NK-92 (cell line): ENCODE measurements at regions not wholly inside any gene's neighbourhood (a gene's known extent, or its start where the extent isn't known, plus 50 kb on each side); places are given as distances from the start of the nearest gene placed in this dataset.
"Not testable (repeated sequence)": the region's sequence is repeated elsewhere in the genome, so short reads cannot be mapped to it uniquely, and the experiment has no call there.

Experiments
- DNase-seq: peaks from one replicate; lab custom pipeline; 2025; ENCODE audit not compliant: unreplicated experiment; lab: John Stamatoyannopoulos, UW

DNA sequence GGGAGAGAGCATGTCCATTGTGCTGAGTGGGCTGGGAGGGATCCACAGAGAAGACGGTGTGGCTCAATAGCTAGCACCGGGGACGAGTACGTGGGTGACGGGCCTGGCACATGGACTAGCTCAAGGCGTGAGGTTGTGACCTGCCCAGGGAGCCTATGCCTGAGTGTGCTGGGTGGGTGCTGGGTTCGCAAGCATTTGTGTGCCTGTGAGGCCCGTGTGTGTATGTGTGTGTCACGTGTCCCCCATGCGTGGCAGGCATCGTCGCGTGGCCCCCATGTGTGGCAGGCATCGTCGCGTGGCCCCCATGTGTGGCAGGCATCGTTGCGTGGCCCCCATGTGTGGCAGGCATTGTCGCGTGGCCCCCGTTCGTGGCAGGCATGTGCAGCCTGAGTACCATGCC is 109.2 kb downstream of the TMEM121 start:
- DNase-seq, result no peak

DNA sequence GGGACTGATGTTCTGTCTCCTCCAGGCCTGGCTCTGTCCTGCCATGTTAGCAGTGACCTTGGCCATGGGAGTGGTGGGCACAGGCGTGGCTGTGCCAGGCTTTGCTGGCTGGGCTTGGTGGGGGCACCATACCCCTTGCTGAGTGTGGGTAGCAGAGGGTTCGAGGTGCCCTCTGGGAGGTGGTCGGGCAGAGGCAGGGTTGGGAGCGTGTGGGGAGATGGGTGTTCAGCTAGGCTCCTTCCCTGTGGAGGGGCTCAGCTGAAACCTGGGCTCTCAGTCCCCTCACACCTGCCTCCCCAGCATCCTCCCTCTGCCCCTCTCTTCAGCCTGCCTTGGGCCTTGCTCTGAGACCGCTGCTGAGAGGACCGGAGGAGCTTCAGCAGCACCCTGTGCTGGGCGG is 109.6 kb downstream of the TMEM121 start:
- not testable (repeated sequence) for DNase-seq

DNA sequence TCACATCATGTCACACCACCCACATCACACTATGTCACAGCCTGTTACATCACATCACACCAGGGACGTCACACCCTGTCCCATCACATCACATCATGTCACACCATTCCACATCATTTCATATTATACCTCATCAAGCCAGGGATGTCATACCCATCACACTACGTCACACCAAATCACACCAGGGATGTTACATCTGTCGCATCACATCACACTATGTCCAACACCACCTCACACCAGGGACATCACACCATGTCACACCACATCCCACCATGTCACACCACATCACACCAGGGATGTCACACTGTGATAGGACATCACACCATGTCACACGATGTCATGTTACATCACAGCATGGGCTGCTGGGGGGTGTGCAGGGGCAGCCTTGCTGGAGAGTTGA is 110.6 kb downstream of the TMEM121 start:
- DNase-seq, result no peak

DNA sequence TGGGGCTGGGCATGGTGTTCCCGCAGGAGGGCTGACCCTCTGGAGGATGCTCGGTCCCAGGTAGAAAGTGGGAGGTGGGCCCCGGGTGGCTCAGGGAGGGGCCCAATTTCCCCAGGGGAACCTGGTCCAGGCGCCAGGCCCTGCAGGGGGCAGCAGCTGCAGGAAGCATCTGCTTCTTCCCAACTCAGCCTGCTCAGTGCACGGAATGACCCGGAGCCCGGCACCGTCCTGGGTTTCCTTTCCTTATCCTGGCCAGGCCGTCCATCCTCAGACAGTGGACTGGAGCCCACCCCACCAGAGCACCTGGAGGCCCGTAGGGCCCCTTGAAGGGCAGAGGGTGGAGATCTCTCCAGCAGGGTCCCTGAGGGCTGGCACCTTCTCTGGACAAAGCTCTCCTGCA is 111.0 kb downstream of the TMEM121 start:
- DNase-seq, result not testable (repeated sequence)

DNA sequence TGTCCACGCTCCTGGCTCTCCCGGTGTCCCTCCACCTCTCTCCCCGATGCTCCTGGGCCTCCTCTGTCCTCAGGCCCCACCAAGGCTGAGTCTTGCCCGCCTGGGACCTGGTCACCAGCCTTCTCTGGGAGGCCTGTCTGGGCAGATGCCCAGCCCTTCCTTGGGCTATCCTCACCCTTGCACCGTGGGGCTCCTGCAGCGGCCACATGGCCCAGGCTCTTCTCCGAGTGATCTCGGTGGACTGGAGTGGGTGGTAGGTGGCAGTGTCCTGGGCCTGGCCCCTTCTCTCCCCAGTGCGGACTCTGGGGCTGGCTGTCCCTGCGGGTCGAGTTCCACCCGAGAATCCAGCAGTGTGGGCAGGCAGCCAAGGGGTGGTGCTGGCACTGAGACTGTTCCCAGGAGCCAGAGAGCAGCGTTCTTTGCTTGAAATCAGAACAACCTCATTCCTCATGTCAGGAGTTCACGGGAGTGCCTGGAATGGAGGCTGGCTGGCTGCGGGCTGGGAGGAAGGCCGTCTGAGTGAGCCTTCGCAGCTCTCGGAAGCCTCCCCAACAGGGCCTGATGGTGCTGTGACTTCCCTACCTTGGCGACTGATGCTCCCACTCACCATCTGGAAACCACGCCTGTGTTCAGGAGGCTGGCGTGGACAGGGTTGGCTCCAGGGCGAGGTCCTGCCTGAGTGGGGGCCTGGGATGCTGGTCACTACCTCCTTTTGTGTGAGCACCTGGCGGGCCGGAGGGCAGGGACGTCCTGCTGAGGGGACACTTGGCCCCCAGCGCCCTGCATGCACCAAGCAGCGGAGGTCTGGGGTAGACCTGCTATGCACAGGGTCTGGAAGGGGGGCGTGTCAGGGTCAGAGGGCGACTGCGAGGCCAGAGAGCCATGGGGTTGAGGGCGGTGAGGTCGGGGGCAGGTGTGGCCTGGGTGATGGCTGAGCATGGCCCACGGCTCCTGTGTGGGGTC is 113.9 kb downstream of the TMEM121 start:
- DNase-seq, result not testable (repeated sequence)

DNA sequence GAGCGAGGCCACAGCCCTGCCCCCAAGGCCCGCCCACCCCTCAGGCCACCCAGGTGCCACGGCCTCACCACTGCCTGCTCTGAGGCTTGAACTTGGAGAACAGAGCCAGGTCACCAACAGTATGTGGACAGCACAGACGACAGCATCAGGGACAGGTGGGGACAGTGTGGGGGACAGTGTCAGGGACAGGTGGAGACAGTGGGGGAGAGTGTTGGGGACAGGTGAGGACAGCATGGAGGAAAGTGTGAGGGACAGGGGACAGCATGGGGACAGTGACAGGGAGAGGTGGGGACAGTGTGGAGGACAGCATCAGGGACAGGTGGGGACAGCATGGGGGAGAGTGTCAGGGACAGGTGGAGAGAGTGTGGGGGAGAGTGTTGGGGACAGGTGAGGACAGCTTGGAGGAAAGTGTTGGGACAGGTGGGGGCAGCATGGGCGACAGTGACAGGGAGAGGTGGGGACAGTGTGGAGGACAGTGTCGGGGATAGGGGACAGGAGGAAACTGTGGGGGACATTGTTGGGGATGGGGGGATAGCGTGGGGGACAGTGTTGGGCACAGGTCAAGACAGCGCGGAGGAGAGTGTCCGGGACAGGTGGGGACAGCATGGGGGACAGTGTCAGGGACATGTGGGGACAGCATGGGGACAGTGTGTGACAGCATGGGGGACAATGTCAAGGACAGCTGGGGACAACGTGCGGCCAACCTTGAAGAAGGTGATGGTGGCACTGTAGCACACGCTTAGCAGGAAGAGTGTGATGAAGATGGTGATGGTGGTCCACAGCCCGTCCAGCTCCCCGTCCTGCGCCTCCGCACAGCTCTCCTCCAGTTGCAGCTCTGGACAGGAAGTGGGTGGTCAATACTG is 114.9 kb downstream of the TMEM121 start:
- DNase-seq, result no peak

DNA sequence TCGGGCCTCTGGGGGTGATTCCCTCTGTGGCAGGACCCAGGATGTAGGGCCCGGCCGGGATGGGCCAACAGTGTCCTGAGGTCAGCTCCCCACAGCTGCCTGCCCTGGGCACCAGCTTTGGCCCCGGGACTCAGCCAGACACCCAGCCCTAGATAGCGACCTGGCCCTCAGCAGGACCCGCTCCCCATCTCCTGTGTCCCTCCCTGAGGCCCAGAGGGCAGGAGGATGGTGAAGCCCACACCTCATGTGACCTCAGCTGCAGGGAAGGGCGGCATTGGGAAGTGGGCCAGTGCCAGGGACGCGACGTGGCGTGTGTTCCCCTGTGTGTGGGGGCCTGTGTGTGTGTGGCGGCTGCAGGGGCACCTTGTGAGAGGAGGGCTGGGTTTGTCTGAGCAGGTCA is 115.6 kb downstream of the TMEM121 start:
- not testable (repeated sequence) for DNase-seq

DNA sequence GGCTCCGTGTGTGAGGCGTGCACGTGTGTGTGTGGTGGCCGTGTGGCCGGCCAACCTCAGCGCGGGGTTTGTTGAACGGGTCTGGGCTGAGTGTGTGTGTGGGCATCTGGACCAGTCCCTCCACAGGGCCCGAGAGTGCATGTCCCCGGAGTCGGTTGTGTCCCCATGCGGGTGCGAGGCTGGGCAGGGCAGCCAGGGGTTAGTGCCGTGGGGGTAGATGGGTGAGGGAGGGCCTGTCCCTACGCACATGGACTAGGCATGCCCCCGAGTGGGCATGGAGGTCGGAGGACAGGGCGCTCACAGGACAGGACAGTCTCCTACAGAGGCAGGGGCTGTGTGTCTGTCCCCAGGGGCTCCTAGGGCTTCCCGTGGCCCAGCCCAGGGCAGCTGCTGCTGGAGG is 116.1 kb downstream of the TMEM121 start:
- DNase-seq, result not testable (repeated sequence)

DNA sequence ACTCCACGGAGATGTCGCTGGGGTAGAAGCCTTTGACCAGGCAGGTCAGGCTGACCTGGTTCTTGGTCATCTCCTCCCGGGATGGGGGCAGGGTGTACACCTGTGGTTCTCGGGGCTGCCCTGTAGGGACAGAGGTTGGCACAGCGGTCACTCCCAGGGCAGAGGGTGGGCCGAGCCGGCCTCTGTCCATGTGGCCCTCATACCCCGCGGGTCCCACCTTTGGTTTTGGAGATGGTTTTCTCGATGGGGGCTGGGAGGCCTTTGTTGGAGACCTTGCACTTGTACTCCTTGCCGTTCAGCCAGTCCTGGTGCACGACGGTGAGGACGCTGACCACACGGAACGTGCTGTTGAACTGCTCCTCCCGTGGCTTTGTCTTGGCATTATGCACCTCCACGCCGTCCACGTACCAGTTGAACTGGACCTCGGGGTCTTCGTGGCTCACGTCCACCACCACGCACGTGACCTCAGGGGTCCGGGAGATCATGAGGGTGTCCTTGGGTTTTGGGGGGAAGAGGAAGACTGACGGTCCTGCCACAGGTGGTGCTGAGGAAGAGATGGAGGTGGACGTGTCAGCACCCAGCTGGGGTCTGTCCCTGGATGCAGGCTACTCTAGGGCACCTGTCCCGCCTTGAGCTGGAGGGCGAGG is 117.1 kb downstream of the TMEM121 start:
- DNase-seq, result not testable (repeated sequence)

DNA sequence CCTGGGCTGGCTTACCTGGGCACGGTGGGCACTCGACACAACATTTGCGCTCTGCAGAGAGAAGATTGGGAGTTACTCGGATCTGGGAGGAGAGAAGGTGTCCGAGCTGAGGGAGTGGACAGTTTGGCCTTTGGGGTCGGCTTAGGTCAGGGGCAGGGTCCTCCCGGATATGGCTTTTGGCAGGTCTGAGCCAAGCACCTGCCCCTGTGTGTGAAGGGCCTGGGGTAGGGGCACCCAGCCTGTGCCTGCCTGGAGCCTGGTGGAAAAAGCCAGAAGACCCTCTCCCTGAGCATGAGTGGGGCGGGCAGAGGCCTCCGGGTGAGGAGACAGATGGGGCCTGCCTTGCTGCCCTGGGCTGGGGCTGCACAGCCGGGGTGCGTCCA is 117.7 kb downstream of the TMEM121 start:
- DNase-seq, result not testable (repeated sequence)

DNA sequence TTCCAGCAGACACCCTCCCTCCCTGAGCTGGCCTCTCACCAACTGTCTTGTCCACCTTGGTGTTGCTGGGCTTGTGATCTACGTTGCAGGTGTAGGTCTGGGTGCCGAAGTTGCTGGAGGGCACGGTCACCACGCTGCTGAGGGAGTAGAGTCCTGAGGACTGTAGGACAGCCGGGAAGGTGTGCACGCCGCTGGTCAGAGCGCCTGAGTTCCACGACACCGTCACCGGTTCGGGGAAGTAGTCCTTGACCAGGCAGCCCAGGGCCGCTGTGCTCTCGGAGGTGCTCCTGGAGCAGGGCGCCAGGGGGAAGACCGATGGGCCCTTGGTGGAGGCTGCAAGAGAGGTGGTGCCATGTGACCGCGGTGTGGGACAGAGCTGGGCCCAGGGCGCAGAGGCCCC is 118.1 kb downstream of the TMEM121 start:
- DNase-seq, result not testable (repeated sequence)

DNA sequence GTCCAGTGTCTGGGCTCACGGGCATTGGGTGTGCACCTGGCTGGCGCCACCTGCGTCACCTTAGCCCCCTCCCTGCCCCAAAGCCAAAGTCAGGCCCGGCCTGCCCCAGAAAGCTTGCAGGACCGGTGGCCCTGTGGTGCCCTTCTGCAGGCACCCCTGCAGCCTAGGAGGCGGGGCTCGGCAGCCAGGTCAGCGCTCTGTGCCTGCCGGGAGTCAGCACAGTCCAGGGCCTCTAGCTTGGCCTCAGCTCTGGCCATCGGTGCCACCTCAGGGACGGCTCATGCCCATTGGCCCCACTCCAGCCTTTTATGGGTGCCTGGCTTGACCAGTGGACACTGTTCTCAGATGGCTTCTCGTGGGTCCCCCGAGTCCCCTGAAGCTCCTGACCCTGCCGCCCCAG is 118.5 kb downstream of the TMEM121 start:
- DNase-seq, result not testable (repeated sequence)

DNA sequence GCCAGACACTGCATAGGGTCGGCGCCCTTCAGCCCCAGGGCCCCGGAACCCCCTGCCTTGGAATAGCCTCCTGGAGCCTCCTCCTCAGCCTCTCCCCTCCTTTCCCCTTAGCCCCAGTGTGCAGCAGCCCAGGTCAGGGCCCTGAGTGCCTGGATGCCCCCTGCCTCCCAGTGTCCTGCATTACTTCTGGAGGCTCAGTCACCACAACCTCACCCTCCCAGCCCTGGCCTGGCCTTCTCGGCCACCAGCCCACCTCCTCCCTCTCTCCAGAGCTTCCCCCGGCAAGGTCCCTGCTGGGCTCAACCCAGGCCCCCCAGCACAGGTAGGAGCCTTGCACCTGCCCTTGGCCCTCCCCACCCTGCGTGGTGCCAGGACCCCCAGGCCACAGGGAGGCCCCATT is 119.0 kb downstream of the TMEM121 start:
- not testable (repeated sequence) for DNase-seq

DNA sequence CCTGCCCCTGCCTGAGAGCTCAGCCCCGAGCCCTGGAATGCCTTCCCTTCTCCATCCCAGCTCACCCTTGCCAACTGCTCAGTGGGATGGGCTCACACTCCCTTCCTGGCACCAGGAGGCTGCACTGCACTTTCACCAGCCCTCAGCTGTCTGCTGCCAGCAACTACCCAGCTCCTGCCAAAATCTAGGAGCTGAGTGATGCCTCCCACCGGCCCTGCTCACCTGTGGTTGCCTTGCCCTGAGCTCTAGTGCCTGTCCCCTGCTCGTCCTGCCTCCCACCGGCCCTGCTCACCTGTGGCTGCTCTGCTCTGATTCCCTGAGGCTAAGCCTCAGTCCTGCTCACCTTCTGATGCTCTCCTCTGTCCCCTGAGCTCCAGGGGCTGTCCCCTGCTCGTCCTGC is 119.8 kb downstream of the TMEM121 start:
- no peak for DNase-seq

DNA sequence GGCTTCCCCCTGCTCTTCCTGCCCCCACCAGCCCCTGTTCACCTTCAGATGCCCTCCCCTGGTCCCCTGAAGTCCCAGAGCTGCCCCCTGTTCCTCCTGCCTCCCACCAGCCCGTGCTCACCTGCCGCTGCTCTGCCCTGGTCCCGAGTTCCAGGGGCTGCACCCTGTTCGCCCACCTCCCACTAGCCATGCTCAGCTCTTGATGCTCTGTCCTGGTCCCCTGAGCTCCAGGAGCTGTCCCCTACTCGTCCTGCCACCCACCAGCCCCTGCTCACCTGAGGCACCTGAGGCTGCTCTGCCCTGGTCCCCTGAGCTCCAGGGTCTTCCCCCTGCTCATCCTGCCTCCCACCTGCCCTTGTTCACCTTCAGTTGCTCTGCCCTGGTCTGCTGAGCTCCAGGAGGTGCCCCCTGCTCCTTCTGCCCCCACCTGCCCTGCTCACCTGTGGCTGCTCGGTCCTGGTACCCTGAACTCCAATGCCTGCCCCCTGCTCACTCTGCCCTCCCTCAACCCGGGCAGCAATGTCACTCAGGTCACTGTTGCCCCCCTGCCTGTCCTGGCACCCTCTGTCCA is 120.4 kb downstream of the TMEM121 start:
- not testable (repeated sequence) for DNase-seq

DNA sequence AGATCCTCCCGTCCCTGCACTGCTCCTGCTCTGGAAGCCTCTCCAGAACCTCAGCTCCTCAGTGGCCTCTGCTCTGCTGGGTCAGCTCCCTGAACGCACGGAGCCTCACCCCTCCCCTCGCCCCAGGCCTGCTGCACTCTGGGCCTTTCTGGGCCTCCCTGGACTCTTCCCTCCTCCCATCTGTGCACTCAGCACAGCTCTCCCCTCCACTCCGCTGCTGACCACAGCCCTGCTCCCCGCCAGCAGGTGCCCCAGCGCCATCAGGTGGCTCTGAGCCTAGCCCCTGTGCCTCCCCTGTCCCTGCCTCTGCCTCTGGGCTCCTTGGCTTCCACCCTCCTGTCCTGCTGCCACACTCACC is 121.0 kb downstream of the TMEM121 start:
- DNase-seq, result not testable (repeated sequence)

DNA sequence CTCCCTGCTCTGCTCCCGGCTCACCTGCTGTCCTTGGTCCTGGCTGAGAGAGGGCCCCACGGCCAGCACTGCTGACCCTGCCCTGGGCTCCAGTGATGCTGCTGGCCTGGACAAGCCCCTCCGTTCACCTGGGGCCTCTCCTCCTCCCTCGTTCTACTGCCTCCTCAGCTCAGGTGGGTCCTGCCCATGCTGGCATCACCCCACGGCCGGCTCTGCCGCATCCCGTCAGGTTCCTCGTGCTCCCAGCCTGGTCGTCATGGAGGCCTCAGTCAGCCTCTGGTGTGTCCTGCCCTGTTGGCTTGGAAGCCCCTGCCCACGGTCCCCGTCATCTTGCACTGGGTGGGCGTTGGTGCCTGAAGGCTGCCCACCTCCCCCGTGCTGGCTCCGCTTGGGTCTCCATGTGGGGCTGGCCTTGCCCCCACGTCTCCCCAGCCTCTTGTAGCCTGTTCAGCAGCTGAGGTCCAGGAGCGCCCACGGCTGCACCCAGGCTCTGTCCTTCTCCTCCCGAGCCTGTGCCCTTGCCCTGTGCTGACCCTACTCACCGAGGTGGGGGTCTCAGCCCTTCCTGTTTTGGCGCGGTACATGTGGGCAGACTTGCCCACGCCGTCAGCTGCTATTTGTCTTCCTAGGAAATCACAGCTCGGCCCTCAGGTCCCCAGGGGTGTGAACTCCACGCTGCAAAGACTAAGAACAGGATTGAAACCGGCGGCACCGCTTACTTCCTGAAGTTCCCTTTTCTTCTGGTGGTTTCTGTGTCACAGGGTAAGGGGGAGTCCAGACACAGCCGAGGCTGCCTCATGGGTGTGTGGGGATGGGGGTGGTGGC is 121.6 kb downstream of the TMEM121 start:
- DNase-seq, result no peak

DNA sequence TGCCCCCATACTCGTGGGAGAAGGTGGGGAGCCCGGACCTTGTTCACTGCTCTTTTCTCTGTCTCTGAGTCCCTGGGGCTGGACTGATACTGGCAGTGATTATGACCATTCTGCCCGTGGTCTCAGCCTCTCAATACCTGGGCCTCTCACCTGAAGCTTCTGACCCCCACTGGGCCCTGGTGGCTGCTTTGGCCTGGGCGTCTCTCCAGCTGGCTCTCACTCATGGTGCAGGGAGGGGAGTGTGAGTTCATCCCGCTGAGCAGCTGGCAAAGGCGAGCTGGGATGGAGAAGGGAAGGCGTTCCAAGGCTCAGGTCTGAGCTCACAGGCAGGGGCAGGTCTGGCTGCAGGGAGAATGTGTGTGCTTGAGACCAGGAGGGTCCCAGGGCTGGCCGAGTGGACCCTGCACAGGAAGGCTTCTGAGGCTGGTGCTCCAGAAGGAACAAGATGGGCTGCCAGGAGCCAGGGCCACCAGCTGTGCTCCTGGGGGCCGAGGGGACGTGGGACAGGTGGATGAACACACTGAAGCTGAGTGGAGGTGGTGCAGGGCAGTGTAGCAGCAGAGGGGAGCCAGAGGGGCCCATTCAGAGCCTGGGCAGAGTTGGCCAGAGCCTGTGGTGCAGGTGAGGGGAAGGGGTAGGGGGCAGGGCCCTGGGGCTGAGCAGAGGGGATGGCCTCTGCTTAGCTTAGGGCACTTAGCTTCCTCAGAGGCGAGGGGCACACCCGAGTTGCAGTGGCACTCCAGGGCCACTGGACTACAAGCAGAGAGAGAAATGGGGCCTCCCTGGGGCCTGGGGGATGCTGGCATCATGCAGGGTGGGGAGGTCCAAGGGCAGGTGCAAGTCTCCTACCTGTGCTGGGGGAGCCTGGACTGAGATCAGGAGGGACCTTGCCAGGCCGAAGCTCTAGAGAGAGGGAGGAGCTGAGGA is 122.5 kb downstream of the TMEM121 start:
- not testable (repeated sequence) for DNase-seq

DNA sequence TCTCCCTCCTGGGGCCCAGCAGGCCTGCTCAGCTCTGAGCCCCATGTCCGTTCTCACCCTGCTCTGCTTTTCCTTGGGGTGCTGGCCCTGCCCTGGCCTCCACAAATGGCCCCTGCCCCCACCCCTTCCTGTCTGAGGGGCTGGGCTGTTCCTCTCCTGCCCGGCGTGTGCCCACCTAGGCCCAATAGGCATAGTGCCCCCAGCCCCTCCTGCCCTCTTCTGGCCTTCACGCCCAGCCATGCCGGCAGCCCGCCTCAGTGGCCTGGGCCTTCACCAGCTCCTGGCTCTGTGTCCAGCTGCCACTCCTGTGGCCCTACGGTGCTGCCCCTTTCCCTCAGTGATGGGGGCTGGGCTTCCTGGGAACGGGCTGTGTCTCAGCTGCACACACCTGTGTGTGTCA is 125.9 kb downstream of the TMEM121 start:
- DNase-seq, result not testable (repeated sequence)
